ENCODE measurements at regions not wholly inside any gene's neighbourhood (a gene's known extent, or its start where the extent isn't known, plus 50 kb on each side); places are given as distances from the start of the nearest gene placed in this dataset.

DNA sequence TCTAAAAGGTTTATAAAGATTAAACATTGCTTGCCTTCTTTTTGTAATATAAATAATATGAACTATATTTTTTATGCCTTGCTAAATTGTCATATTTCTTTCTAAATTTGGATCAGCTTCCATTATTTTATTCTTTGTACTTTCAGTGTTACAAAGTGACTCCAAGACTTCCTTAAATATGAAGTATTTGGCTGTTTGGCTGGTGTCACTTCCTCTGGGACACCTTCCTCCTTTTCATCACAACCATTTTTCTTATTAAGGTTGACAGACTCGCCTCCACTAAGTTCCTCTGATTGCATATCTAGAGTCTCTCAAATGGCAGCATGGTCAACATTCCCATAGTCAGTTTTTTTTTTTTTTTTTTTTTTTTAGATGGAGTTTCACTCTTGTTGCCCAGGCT, 73.8 kb upstream of the SLC1A1 start:
- Histone ChIP-seq H3K27me3 (ENCODE audit: control insufficient read depth, insufficient read depth) (no peaks in the 10 kb centered on the region), H3K27ac (ENCODE audit: low read length) (no peak overlapping the region), H3K4me1 (ENCODE audit: control insufficient read depth, insufficient read depth, low read length) (no peaks in the 10 kb centered on the region), H3K9me3 (ENCODE audit: control insufficient read depth, low read length) (no peaks in the 10 kb centered on the region), H3K4me3 (ENCODE audit: low read length) (no peak overlapping the region)
- no peak for ATAC-seq
- no peak for DNase-seq
- intact Hi-C loops (cut with DNase I), result no loop called here
- 8% methylated on average over 1 of the region's 1 CpG for WGBS

DNA sequence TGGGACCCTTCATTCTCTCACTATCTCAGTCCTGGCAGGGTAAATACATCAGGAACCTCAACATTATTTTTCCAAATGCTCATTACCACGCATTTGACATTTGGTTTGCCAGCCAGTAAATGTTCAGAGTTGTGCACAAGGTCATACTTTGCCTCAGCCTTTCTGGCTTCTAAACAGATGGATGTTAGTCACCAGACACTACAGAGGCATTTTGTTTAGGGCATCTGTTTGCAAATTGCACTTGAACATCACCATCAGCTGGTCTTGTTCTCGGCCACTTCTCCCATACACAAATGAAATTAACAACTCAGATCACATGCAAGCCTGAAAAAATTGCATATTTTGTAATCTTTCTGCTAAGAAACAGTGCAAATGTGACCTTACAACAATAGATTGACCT, 75.0 kb upstream of the SLC1A1 start:
- no peak overlapping the region for H3K27ac ChIP-seq (ENCODE audit: low read length)
- ATAC-seq (no peak), DNase-seq (no peak)
- H3K4me1 ChIP-seq (ENCODE audit: control insufficient read depth, insufficient read depth, low read length), result no peaks in the 10 kb centered on the region
- no peak overlapping the region for H3K4me3 ChIP-seq (ENCODE audit: low read length)
- intact Hi-C loops (cut with DNase I), result no loop called here
- WGBS, result 85% methylated on average over 2 of the region's 2 CpGs
- no peaks in the 10 kb centered on the region for H3K9me3 ChIP-seq (ENCODE audit: control insufficient read depth, low read length)
- no peaks in the 10 kb centered on the region for H3K27me3 ChIP-seq (ENCODE audit: control insufficient read depth, insufficient read depth)

DNA sequence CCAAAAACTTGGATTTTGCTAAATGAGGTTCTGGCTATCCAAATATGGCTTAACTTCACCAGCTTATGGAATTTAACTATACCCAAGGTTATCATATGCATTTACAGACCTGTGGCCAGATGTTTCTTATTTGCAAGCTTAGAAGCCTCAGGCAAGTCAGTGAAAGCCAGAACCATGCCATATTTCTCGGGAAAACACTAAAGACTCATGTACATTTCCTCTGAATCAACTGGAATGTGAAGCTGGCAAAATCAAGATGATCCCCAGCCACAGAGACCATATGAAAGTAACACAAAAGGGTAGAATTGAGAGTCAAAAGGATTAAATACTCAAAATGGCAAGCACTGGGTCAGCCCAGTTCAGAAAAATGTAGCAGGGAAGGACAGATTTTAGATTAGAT, 76.4 kb upstream of the SLC1A1 start:
- no peak for ATAC-seq
- Histone ChIP-seq H3K4me1 (ENCODE audit: control insufficient read depth, insufficient read depth, low read length) (no peaks in the 10 kb centered on the region), H3K27me3 (ENCODE audit: control insufficient read depth, insufficient read depth) (no peaks in the 10 kb centered on the region), H3K9me3 (ENCODE audit: control insufficient read depth, low read length) (no peaks in the 10 kb centered on the region), H3K4me3 (ENCODE audit: low read length) (no peak overlapping the region), H3K27ac (ENCODE audit: low read length) (no peak overlapping the region)
- DNase-seq, result no peak
- WGBS, result 66% methylated on average over 1 of the region's 1 CpG
- intact Hi-C loops (cut with DNase I), result no loop called here

DNA sequence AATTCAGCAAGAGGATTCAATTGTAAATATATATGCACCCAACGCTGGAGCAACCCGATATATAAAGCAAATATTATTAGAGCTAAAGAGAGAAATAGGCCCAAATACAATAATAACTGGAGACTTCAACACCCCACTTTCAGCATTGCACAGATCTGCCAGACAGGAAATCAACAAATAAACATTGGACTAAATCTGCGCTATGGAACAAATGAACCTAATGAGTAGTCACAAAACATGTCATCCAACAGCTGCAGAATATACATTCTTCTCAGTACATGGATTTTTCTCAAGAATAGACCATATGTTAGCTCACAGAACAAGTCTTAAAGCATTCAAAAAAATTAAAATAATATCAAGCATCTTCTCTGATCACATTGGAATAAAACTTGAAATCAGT, 86.1 kb upstream of the SLC1A1 start:
- Histone ChIP-seq H3K27me3 (ENCODE audit: control insufficient read depth, insufficient read depth) (no peaks in the 10 kb centered on the region), H3K9me3 (ENCODE audit: control insufficient read depth, low read length) (no peaks in the 10 kb centered on the region), H3K4me1 (ENCODE audit: control insufficient read depth, insufficient read depth, low read length) (no peaks in the 10 kb centered on the region), H3K4me3 (ENCODE audit: low read length) (no peak overlapping the region), H3K27ac (ENCODE audit: low read length) (no peak overlapping the region)
- DNase-seq (no peak), ATAC-seq (no peak)
- intact Hi-C loops (cut with DNase I), result no loop called here
- WGBS, result 79% methylated on average over 3 of the region's 3 CpGs

DNA sequence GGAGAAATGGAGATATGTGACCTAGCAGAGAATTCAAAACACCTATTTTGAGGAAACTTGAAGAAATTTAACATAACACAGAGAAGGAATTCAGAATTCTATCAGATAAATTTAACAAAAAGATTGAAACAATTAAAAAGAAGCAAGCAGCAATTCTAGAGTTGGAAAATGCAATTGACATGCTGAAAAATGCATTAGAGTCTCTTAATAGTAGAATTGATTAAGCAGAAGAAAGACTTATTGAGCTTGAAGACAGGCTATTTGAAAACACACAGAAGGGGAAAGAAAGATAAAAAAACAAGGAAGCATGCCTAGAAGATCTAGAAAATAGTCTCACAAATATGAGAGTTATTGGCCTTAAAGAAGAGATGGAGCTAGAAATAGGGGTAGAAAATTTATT, 87.8 kb upstream of the SLC1A1 start:
- ATAC-seq (no peak), DNase-seq (no peak)
- H3K27me3 ChIP-seq (ENCODE audit: control insufficient read depth, insufficient read depth), result no peaks in the 10 kb centered on the region
- H3K9me3 ChIP-seq (ENCODE audit: control insufficient read depth, low read length), result no peaks in the 10 kb centered on the region
- H3K27ac ChIP-seq (ENCODE audit: low read length), result no peak overlapping the region
- no peaks in the 10 kb centered on the region for H3K4me1 ChIP-seq (ENCODE audit: control insufficient read depth, insufficient read depth, low read length)
- intact Hi-C loops (cut with DNase I), result no loop called here
- H3K4me3 ChIP-seq (ENCODE audit: low read length), result no peak overlapping the region

DNA sequence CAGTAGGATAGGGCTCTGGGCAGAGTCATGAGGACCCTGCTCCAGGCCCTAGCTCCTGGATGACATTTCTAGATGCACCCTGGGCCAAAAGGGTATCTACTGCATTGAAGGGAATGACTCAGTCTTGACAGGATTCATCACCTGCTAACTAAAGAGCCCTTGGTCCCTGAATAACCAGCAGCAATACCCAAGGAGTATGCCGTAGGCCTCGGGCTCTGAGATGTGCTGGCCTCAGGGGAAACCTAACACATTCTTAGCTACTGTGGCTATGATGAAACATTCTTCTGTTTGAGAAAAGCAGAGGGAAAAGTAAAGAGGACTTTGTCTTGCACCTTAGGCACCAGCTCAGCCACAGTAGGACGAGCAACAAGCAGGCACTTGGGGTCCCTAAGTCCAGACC, 89.5 kb upstream of the SLC1A1 start:
- intact Hi-C loops (cut with DNase I), result no loop called here
- Histone ChIP-seq H3K9me3 (ENCODE audit: control insufficient read depth, low read length) (no peaks in the 10 kb centered on the region), H3K27me3 (ENCODE audit: control insufficient read depth, insufficient read depth) (no peaks in the 10 kb centered on the region), H3K27ac (ENCODE audit: low read length) (no peak overlapping the region), H3K4me3 (ENCODE audit: low read length) (no peak overlapping the region), H3K4me1 (ENCODE audit: control insufficient read depth, insufficient read depth, low read length) (no peaks in the 10 kb centered on the region)
- ATAC-seq (no peak), DNase-seq (no peak)
- 86% methylated on average over 3 of the region's 3 CpGs for WGBS

DNA sequence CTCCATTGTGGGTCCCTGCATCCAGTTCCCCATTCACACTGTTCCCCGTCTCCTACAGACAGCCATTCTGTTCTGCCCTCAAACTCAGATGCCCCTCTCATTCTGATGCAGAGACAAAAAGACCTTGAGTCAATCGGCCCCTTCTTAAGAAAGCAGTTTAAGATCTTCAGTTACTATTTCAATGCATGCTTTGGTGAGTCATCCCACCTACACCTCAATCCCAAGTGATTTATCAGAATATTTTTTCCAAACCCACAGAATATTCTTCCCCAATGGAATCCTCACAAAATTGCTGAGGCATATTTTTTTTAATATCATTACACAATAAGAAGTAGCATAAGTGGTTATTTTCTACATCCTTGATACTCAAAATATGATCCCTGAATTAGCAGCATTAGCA, 92.4 kb upstream of the SLC1A1 start:
- Histone ChIP-seq H3K4me1 (ENCODE audit: control insufficient read depth, insufficient read depth, low read length) (no peaks in the 10 kb centered on the region), H3K27me3 (ENCODE audit: control insufficient read depth, insufficient read depth) (no peaks in the 10 kb centered on the region), H3K27ac (ENCODE audit: low read length) (no peak overlapping the region), H3K4me3 (ENCODE audit: low read length) (no peak overlapping the region), H3K9me3 (ENCODE audit: control insufficient read depth, low read length) (no peaks in the 10 kb centered on the region)
- ATAC-seq, result no peak
- DNase-seq, result no peak
- intact Hi-C loops (cut with DNase I), result no loop called here
- 70% methylated on average over 2 of the region's 2 CpGs for WGBS

DNA sequence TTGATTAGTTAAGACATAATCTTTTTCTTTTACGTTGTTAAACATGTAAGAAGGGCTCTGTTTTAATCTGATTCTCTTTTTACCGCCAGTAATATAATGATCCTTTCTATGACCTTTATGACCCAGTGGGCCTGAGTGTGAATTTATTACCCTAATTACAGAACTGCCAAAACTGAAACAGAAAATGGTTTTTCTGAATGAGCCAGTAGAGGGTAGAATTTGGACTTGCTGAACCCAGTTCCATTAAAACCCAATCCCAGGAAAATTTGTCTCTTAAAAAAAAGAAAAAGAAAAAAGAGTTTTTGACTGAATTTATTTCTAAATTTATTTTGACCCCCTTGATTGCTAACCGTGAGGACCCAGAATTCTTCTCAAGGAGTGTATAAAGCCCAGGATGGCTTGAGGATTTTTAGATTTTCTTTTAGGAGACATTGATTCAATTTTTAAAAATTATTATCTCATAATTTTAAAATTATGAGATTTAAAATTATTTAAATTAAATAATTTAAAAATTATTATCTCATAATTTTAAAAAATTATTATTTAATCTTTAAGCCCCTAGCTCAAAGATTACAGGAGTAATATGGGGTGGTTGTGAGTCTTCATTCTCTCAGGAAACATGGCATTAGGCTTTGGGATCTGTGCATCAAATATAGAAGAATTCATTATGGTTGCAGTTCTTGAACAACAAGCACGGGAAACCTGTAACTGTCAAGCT, 94.1 kb upstream of the GLIS3 start:
- H3K4me1 ChIP-seq (ENCODE audit: control insufficient read depth, insufficient read depth, low read length), result no peaks in the 10 kb centered on the region
- no peaks in the 10 kb centered on the region for H3K9me3 ChIP-seq (ENCODE audit: control insufficient read depth, low read length)
- H3K27me3 ChIP-seq (ENCODE audit: control insufficient read depth, insufficient read depth), result no peaks in the 10 kb centered on the region
- no peak for DNase-seq
- 84% methylated on average over 4 of the region's 4 CpGs for WGBS
- no peak overlapping the region for H3K4me3 ChIP-seq (ENCODE audit: low read length)
- intact Hi-C loops (cut with DNase I), result no loop called here
- H3K27ac ChIP-seq (ENCODE audit: low read length), result no peak overlapping the region
- no peak for ATAC-seq

DNA sequence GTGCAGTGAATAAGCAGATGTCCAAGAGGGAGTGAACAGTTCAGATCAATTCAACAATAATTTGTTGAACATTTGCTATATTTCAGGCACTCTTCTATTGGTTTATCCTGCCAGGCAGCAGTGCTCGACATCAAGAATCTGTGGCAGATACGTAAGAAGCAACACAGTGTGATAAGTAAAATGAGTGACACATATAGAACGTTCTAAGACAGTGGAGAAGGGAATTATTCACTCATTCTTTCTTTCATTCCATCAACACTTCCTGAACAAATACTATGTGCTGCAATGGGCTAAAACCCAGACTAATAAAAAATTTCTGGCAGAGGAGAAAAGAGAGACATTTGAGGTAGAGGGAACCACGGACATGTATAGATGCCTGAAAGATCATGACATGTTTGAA, 89.9 kb upstream of the GLIS3 start:
- Histone ChIP-seq H3K9me3 (ENCODE audit: control insufficient read depth, low read length) (no peaks in the 10 kb centered on the region), H3K4me3 (ENCODE audit: low read length) (no peak overlapping the region), H3K27me3 (ENCODE audit: control insufficient read depth, insufficient read depth) (no peaks in the 10 kb centered on the region), H3K27ac (ENCODE audit: low read length) (no peak overlapping the region), H3K4me1 (ENCODE audit: control insufficient read depth, insufficient read depth, low read length) (no peaks in the 10 kb centered on the region)
- no peak for DNase-seq
- ATAC-seq, result no peak
- 68% methylated on average over 4 of the region's 4 CpGs for WGBS
- intact Hi-C loops (cut with DNase I), result loop anchor here in 1 of 4 donors (10.0 kb wide), 1 partner anchor 255 kb away; no protein-coding TSS in a partner anchor

DNA sequence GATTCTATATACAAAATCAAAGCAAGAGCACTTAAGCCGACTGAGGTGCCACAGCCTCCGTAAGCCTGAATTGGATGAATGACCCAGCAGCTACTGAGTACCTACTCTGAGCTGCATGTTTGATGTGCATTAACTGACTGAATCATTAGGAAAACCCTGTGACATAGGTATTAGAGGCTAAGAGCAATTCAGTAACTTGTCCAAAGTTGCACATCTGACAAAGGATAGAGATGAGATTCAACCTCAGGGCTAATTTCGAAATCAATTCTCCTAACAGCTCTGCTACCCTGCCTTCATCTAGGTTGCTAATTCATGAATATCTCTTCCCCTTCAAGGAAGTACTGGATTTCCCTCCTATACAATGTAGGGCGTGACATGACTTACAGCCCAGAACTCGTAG, 89.1 kb upstream of the GLIS3 start:
- H3K4me1 ChIP-seq (ENCODE audit: control insufficient read depth, insufficient read depth, low read length), result no peaks in the 10 kb centered on the region
- WGBS, result 85% methylated on average over 5 of the region's 5 CpGs
- no peaks in the 10 kb centered on the region for H3K27me3 ChIP-seq (ENCODE audit: control insufficient read depth, insufficient read depth)
- H3K27ac ChIP-seq (ENCODE audit: low read length), result no peak overlapping the region
- no peaks in the 10 kb centered on the region for H3K9me3 ChIP-seq (ENCODE audit: control insufficient read depth, low read length)
- H3K4me3 ChIP-seq (ENCODE audit: low read length), result no peak overlapping the region
- DNase-seq (no peak), ATAC-seq (no peak)
- intact Hi-C loops (cut with DNase I), result loop anchor here in 1 of 4 donors (10.0 kb wide), 1 partner anchor 256 kb away; no protein-coding TSS in a partner anchor

DNA sequence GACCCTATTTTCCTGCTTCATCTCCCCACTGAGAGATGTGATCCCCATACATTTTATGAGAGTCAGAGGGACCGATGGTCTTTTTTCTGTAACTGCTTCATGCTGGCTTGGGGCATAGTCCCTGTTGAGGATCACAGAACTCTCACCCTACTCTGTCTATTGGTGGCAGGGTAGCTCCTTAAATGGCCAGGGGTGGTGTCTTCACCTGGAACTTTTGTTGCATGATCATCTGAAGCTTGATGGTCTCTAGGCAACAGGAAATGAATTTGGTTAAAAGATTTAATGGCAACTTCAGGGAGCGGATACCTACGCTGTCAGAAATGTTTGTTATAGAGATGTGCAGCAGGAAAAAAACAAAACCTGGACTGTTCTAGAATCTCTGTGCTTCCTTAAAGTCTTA, 87.0 kb upstream of the GLIS3 start:
- no peak overlapping the region for H3K4me3 ChIP-seq (ENCODE audit: low read length)
- peaks cover 2% of the 10 kb centered on the region for H3K4me1 ChIP-seq (ENCODE audit: control insufficient read depth, insufficient read depth, low read length)
- no peaks in the 10 kb centered on the region for H3K9me3 ChIP-seq (ENCODE audit: control insufficient read depth, low read length)
- H3K27ac ChIP-seq (ENCODE audit: low read length), result no peak overlapping the region
- H3K27me3 ChIP-seq (ENCODE audit: control insufficient read depth, insufficient read depth), result no peaks in the 10 kb centered on the region
- no peak for ATAC-seq
- no peak for DNase-seq
- intact Hi-C loops (cut with DNase I), result loop anchor here in 1 of 4 donors (10.0 kb wide), 1 partner anchor 258 kb away; no protein-coding TSS in a partner anchor
- 86% methylated on average over 3 of the region's 3 CpGs for WGBS

DNA sequence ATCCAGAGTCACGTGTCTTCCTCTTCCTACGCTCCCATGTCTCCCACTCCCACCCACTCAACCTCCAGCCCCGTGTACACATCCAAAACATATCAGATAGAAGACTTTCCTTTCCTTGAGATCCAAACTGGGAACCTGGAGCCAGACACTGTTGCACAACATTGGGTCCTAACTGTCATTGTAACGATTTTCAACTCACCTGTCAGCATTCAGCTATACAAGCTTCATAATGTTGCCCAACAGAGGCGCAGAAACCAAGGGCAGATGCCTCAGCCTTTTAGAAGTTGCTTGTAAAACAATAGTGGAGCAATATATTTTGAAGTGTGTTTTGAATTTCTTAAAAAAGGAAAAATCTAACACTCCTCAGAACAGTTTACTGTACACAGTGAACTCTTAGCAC, 84.9 kb upstream of the GLIS3 start:
- WGBS, result 57% methylated on average over 5 of the region's 5 CpGs
- DNase-seq (no peak), ATAC-seq (no peak)
- Histone ChIP-seq H3K4me3 (ENCODE audit: low read length) (no peak overlapping the region), H3K9me3 (ENCODE audit: control insufficient read depth, low read length) (no peaks in the 10 kb centered on the region), H3K4me1 (ENCODE audit: control insufficient read depth, insufficient read depth, low read length) (peaks cover 2% of the 10 kb centered on the region), H3K27ac (ENCODE audit: low read length) (no peak overlapping the region), H3K27me3 (ENCODE audit: control insufficient read depth, insufficient read depth) (no peaks in the 10 kb centered on the region)
- intact Hi-C loops (cut with DNase I), result loop anchor here (5.0 to 10.0 kb wide), 3 partner anchors 253 to 260 kb away; no protein-coding TSS in a partner anchor

Data from right cardiac atrium (tissue), 5 donors.